ENCODE measurements at regions not wholly inside any gene's neighbourhood (a gene's known extent, or its start where the extent isn't known, plus 50 kb on each side); places are given as distances from the start of the nearest gene placed in this dataset.
"Not testable (repeated sequence)": the region's sequence is repeated elsewhere in the genome, so short reads cannot be mapped to it uniquely, and the experiment has no call there.

GRCh38 chr5:92248518-92248917, 865.4 kb upstream of the ARRDC3 start:
- DNase-seq (ENCODE audit: low read depth): no peak
- Histone ChIP-seq H3K4me3 (ENCODE audit: low read depth, low read length) (no peak overlapping the region), H3K27me3 (ENCODE audit: control insufficient read depth, insufficient read depth, low read length) (no peaks in the 10 kb centered on the region), H3K36me3 (ENCODE audit: control insufficient read depth, insufficient read depth, low read length) (no peaks in the 10 kb centered on the region)
- ChIA-PET CTCF (interaction anchor here (0.6 kb wide), 1 partner anchor 1236 kb away, joined by 5 read pairs; no protein-coding TSS in a partner anchor), POLR2A (no interaction called here)
- TF ChIP-seq, protein P1, sequence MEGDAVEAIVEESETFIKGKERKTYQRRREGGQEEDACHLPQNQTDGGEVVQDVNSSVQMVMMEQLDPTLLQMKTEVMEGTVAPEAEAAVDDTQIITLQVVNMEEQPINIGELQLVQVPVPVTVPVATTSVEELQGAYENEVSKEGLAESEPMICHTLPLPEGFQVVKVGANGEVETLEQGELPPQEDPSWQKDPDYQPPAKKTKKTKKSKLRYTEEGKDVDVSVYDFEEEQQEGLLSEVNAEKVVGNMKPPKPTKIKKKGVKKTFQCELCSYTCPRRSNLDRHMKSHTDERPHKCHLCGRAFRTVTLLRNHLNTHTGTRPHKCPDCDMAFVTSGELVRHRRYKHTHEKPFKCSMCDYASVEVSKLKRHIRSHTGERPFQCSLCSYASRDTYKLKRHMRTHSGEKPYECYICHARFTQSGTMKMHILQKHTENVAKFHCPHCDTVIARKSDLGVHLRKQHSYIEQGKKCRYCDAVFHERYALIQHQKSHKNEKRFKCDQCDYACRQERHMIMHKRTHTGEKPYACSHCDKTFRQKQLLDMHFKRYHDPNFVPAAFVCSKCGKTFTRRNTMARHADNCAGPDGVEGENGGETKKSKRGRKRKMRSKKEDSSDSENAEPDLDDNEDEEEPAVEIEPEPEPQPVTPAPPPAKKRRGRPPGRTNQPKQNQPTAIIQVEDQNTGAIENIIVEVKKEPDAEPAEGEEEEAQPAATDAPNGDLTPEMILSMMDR (IDR thresholded peaks at IDR 0.05; ENCODE audit: insufficient read depth, low read depth, low read length): no peak

- ChIA-PET CTCF (no interaction called here), POLR2A (no interaction called here)
- Histone ChIP-seq H3K36me3 (ENCODE audit: control insufficient read depth, insufficient read depth, low read length) (no peaks in the 10 kb centered on the region), H3K27me3 (ENCODE audit: control insufficient read depth, insufficient read depth, low read length) (no peaks in the 10 kb centered on the region), H3K4me3 (ENCODE audit: low read depth, low read length) (no peak overlapping the region)
- no peak for DNase-seq (ENCODE audit: low read depth)
- TF ChIP-seq, protein P1 (IDR thresholded peaks at IDR 0.05; ENCODE audit: insufficient read depth, low read depth, low read length): no peak
Measured at GRCh38 chr5:92242170-92242569, 859.1 kb upstream of the ARRDC3 start.

DNA sequence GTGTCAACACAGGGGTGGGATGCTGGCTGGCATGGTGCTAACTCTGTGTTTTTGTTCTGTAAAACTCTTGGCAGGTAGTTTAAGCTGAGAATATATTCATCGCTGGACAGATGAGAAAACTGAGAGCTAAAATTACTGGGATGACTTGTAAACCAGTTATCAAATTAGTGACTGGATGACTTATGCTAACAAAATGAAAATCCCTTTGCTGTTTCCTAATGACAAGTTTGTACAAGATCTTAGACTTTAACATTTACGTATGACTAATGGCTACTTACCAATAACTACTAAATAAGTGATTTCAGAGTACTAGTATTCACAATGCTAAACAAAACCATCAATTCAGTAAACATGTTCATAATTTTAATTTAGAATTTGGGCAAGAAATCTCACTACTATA, 854.8 kb upstream of the ARRDC3 start:
- DNase-seq (ENCODE audit: low read depth): no peak
- ChIA-PET CTCF (interaction anchor here (1.7 kb wide), 1 partner anchor 12 kb away, joined by 3 read pairs; no protein-coding TSS in a partner anchor), POLR2A (no interaction called here)
- Histone ChIP-seq H3K4me3 (ENCODE audit: low read depth, low read length) (no peak overlapping the region), H3K36me3 (ENCODE audit: control insufficient read depth, insufficient read depth, low read length) (no peaks in the 10 kb centered on the region), H3K27me3 (ENCODE audit: control insufficient read depth, insufficient read depth, low read length) (no peaks in the 10 kb centered on the region)
- TF ChIP-seq, protein P1 (IDR thresholded peaks at IDR 0.05; ENCODE audit: insufficient read depth, low read depth, low read length): no peak

DNA sequence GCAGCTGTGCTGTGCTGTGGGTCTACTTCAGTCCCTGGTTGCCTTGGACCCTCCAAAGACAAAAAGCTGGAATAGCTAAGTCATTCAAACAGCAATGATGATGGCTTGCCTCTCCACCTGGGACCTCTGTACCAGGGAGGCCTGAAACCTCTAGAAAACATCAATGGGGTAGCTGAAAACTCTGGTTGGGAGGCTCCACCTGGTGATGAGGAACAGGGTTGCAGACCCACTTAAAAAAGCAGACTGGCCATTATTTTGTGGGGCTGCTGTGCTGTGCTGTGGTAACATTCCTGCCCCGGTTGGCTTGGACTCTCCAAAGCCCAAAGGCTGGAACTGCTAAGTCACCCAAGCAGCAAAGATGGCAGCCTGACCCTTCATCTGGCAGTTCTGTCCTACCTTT, 839.3 kb upstream of the ARRDC3 start:
- Histone ChIP-seq H3K4me3 (ENCODE audit: low read depth, low read length) (no peak overlapping the region), H3K27me3 (ENCODE audit: control insufficient read depth, insufficient read depth, low read length) (no peaks in the 10 kb centered on the region), H3K36me3 (ENCODE audit: control insufficient read depth, insufficient read depth, low read length) (no peaks in the 10 kb centered on the region)
- TF ChIP-seq, protein P1 (IDR thresholded peaks at IDR 0.05; ENCODE audit: insufficient read depth, low read depth, low read length): peak; percentile 32; the same call in 1 of the 2 replicates
- POLR2A ChIA-PET: no interaction called here
- CTCF ChIA-PET: interaction anchor here (0.6 to 1.0 kb wide), 3 partner anchors 293 to 581 kb away, joined by 3 to 5 read pairs (median 3); no protein-coding TSS in a partner anchor
- DNase-seq (ENCODE audit: low read depth): no peak

- H3K27me3 ChIP-seq (ENCODE audit: control insufficient read depth, insufficient read depth, low read length); H3K4me3 ChIP-seq (ENCODE audit: low read depth, low read length); POLR2A ChIA-PET; DNase-seq (ENCODE audit: low read depth); CTCF ChIA-PET; H3K36me3 ChIP-seq (ENCODE audit: control insufficient read depth, insufficient read depth, low read length): not testable (repeated sequence)
Measured at GRCh38 chr5:92216852-92217251, 833.7 kb upstream of the ARRDC3 start.

- no peaks in the 10 kb centered on the region for H3K36me3 ChIP-seq (ENCODE audit: control insufficient read depth, insufficient read depth, low read length)
- no peak overlapping the region for H3K4me3 ChIP-seq (ENCODE audit: low read depth, low read length)
- H3K27me3 ChIP-seq (ENCODE audit: control insufficient read depth, insufficient read depth, low read length): no peaks in the 10 kb centered on the region
- ChIA-PET CTCF (no interaction called here), POLR2A (no interaction called here)
- no peak for DNase-seq (ENCODE audit: low read depth)
- TF ChIP-seq, protein P1 (IDR thresholded peaks at IDR 0.05; ENCODE audit: insufficient read depth, low read depth, low read length): no peak
Measured at GRCh38 chr5:92215116-92215515, 832.0 kb upstream of the ARRDC3 start.
